ENCODE measurements at regions not wholly inside any gene's neighbourhood (a gene's known extent, or its start where the extent isn't known, plus 50 kb on each side); places are given as distances from the start of the nearest gene placed in this dataset.
A peak's percentile ranks its signal among the peaks of the same experiment; 100 is the strongest.

- H3K27ac Mint-ChIP-seq (ENCODE audit: unreplicated experiment) = no peak overlapping the region
- peaks cover 71% of the 10 kb centered on the region for H3K27me3 Mint-ChIP-seq (ENCODE audit: low read depth, unreplicated experiment)
Measured at GRCh38 chr2:120476141-120476540, 130.2 kb downstream of the INHBB start.

GRCh38 chr2:120477198-120477597 lies 131.3 kb downstream of the INHBB start:
- no peaks in the 10 kb centered on the region for H3K4me1 ChIP-seq (ENCODE audit: insufficient read depth, low read length)
- no peaks in the 10 kb centered on the region for H3K79me2 ChIP-seq (ENCODE audit: insufficient read depth, low read length)
- Mint-ChIP-seq H3K4me3 (ENCODE audit: unreplicated experiment) (no peak overlapping the region), H3K9me3 (ENCODE audit: unreplicated experiment) (peaks cover 8% of the 10 kb centered on the region), H3K36me3 (ENCODE audit: low read depth, unreplicated experiment) (peaks cover 5% of the 10 kb centered on the region), H3K27me3 (ENCODE audit: low read depth, unreplicated experiment) (peaks cover 71% of the 10 kb centered on the region), H3K4me1 (ENCODE audit: low read depth, unreplicated experiment) (no peaks in the 10 kb centered on the region), H3K27ac (ENCODE audit: unreplicated experiment) (no peak overlapping the region)
- TF ChIP-seq CTCF (IDR thresholded peaks at IDR 0.05; ENCODE audit: insufficient read depth, low read depth, low read length) (no peak), EZH2 (IDR thresholded peaks at IDR 0.05; ENCODE audit: insufficient read depth, low read length) (no peak)
- FAIRE-seq = no peak
- H3K4me2 ChIP-seq (ENCODE audit: low read length) = no peak overlapping the region
- no peaks in the 10 kb centered on the region for H3K27me3 ChIP-seq (ENCODE audit: insufficient read depth, low read length)
- H3K27ac ChIP-seq (ENCODE audit: low read depth, low read length) = no peak overlapping the region
- H2AFZ ChIP-seq (ENCODE audit: low read depth, low read length) = no peak overlapping the region
- H3K4me3 ChIP-seq (ENCODE audit: insufficient read depth, low read depth, low read length) = no peak overlapping the region
- H3K9ac ChIP-seq (ENCODE audit: low read length) = no peak overlapping the region
- H4K20me1 ChIP-seq (ENCODE audit: insufficient read depth, low read length) = no peaks in the 10 kb centered on the region
- peaks cover 4% of the 10 kb centered on the region for H3K9me3 ChIP-seq (ENCODE audit: insufficient read depth, low read depth, low read length)
- no peak for DNase-seq (ENCODE audit: low read depth)
- H3K36me3 ChIP-seq (ENCODE audit: insufficient read depth, low read length) = no peaks in the 10 kb centered on the region

More at GRCh38 chr2:120476141-120476540, 130.2 kb downstream of the INHBB start:
- H2AFZ ChIP-seq (ENCODE audit: low read depth, low read length) = no peak overlapping the region
- H3K9me3 ChIP-seq (ENCODE audit: insufficient read depth, low read depth, low read length) = peaks cover 6% of the 10 kb centered on the region
- no peaks in the 10 kb centered on the region for H3K36me3 ChIP-seq (ENCODE audit: insufficient read depth, low read length)
- TF ChIP-seq EZH2 (IDR thresholded peaks at IDR 0.05; ENCODE audit: insufficient read depth, low read length) (no peak), CTCF (IDR thresholded peaks at IDR 0.05; ENCODE audit: insufficient read depth, low read depth, low read length) (no peak)
- H3K36me3 Mint-ChIP-seq (ENCODE audit: low read depth, unreplicated experiment) = no peaks in the 10 kb centered on the region
- no peak overlapping the region for H3K4me3 ChIP-seq (ENCODE audit: insufficient read depth, low read depth, low read length)
- no peaks in the 10 kb centered on the region for H3K4me1 Mint-ChIP-seq (ENCODE audit: low read depth, unreplicated experiment)
- no peak overlapping the region for H3K27ac ChIP-seq (ENCODE audit: low read depth, low read length)
- H3K4me2 ChIP-seq (ENCODE audit: low read length) = no peak overlapping the region
- H3K9me3 Mint-ChIP-seq (ENCODE audit: unreplicated experiment) = peaks cover 13% of the 10 kb centered on the region
- no peaks in the 10 kb centered on the region for H4K20me1 ChIP-seq (ENCODE audit: insufficient read depth, low read length)
- FAIRE-seq = no peak
- H3K4me1 ChIP-seq (ENCODE audit: insufficient read depth, low read length) = no peaks in the 10 kb centered on the region
- peak; percentile 15 for DNase-seq (ENCODE audit: low read depth)
- no peak overlapping the region for H3K9ac ChIP-seq (ENCODE audit: low read length)
- H3K79me2 ChIP-seq (ENCODE audit: insufficient read depth, low read length) = no peaks in the 10 kb centered on the region
- no peak overlapping the region for H3K4me3 Mint-ChIP-seq (ENCODE audit: unreplicated experiment)
- no peaks in the 10 kb centered on the region for H3K27me3 ChIP-seq (ENCODE audit: insufficient read depth, low read length)

- Histone ChIP-seq H3K9me3 (ENCODE audit: insufficient read depth, low read depth, low read length) (no peaks in the 10 kb centered on the region), H3K27me3 (ENCODE audit: insufficient read depth, low read length) (no peaks in the 10 kb centered on the region), H4K20me1 (ENCODE audit: insufficient read depth, low read length) (no peaks in the 10 kb centered on the region), H3K4me2 (ENCODE audit: low read length) (no peak overlapping the region), H2AFZ (ENCODE audit: low read depth, low read length) (no peak overlapping the region), H3K79me2 (ENCODE audit: insufficient read depth, low read length) (no peaks in the 10 kb centered on the region), H3K4me3 (ENCODE audit: insufficient read depth, low read depth, low read length) (no peak overlapping the region), H3K9ac (ENCODE audit: low read length) (no peak overlapping the region), H3K27ac (ENCODE audit: low read depth, low read length) (no peak overlapping the region), H3K4me1 (ENCODE audit: insufficient read depth, low read length) (no peaks in the 10 kb centered on the region), H3K36me3 (ENCODE audit: insufficient read depth, low read length) (no peaks in the 10 kb centered on the region)
- DNase-seq (ENCODE audit: low read depth) (no peak), FAIRE-seq (no peak)
- peaks cover 72% of the 10 kb centered on the region for H3K27me3 Mint-ChIP-seq (ENCODE audit: low read depth, unreplicated experiment)
- peaks cover 5% of the 10 kb centered on the region for H3K36me3 Mint-ChIP-seq (ENCODE audit: low read depth, unreplicated experiment)
- no peaks in the 10 kb centered on the region for H3K4me1 Mint-ChIP-seq (ENCODE audit: low read depth, unreplicated experiment)
- peaks cover 3% of the 10 kb centered on the region for H3K9me3 Mint-ChIP-seq (ENCODE audit: unreplicated experiment)
- H3K27ac Mint-ChIP-seq (ENCODE audit: unreplicated experiment) = no peak overlapping the region
- H3K4me3 Mint-ChIP-seq (ENCODE audit: unreplicated experiment) = no peak overlapping the region
- no peak for TF ChIP-seq CTCF (IDR thresholded peaks at IDR 0.05; ENCODE audit: insufficient read depth, low read depth, low read length)
- no peak for TF ChIP-seq EZH2 (IDR thresholded peaks at IDR 0.05; ENCODE audit: insufficient read depth, low read length)
Measured at GRCh38 chr2:120477831-120478481, 132.0 kb downstream of the INHBB start.

Measured in astrocyte (in vitro differentiated cells and primary cell).